CD14-positive monocyte (primary cell): ENCODE measurements at regions not wholly inside any gene's neighbourhood (a gene's known extent, or its start where the extent isn't known, plus 50 kb on each side); places are given as distances from the start of the nearest gene placed in this dataset.

Experiments
- DNase-seq, 3 donors: peaks; one replicate each; pipeline ENCODE4 v3.0.0-alpha.2; 2011 to 2022
- H2AFZ ChIP-seq: 2 replicates; pipeline ENCODE4 v1.6.0; 2012; ENCODE audit warnings: mild to moderate bottlenecking, low read depth, low read length, inconsistent platforms; ENCODE audit not compliant: insufficient read depth, poor library complexity, severe bottlenecking
- H3K27ac ChIP-seq, 2 donors: 1 replicate in 1 of 2; 2 replicates in 1 of 2; pipeline ENCODE4 v1.5.1; 2012 to 2013; ENCODE audit warnings: low read length in 2 of 2, control low read depth in 1 of 2, inconsistent platforms in 1 of 2, low read depth in 1 of 2, mild to moderate bottlenecking in 1 of 2
- H3K27me3 ChIP-seq, 2 donors: one replicate each; pipeline versions ENCODE4 v1.6.0 to v1.6.1; 2011 to 2013; ENCODE audit warnings: low read length in 2 of 2; ENCODE audit not compliant: control insufficient read depth in 2 of 2, insufficient read depth in 2 of 2
- H3K36me3 ChIP-seq, 2 donors: replicated peaks in 1 of 2; 1 replicate in 1 of 2; 2 replicates in 1 of 2; pipeline versions ENCODE4 v1.5.1 to v1.6.1; 2012 to 2013; ENCODE audit warnings: low read length in 2 of 2, control low read depth in 1 of 2, inconsistent platforms in 1 of 2, mild to moderate bottlenecking in 1 of 2; ENCODE audit not compliant: insufficient read depth in 2 of 2, control insufficient read depth in 1 of 2
- H3K4me1 ChIP-seq, 2 donors: 1 replicate in 1 of 2; 2 replicates in 1 of 2; pipeline versions ENCODE4 v1.5.1 to v1.6.1; 2012 to 2013; ENCODE audit warnings: low read length in 2 of 2, control low read depth in 1 of 2, inconsistent platforms in 1 of 2, mild to moderate bottlenecking in 1 of 2, moderate library complexity in 1 of 2; ENCODE audit not compliant: insufficient read depth in 2 of 2, control insufficient read depth in 1 of 2
- H3K4me2 ChIP-seq: replicated peaks from 2 replicates; pipeline ENCODE3; 2012; ENCODE audit warnings: low read length, moderate library complexity, mild to moderate bottlenecking; ENCODE audit not compliant: poor library complexity, severe bottlenecking; ENCODE audit errors: extremely low read depth
- H3K4me3 ChIP-seq, 3 experiments: fragments of 200-600 bp in 1 of 3; sonication (generic) in 1 of 3; replicated peaks in 1 of 3; 1 replicate in 2 of 3; 2 replicates in 1 of 3; pipeline ENCODE4 v1.5.1; 2011 to 2013; ENCODE audit warnings: low read length in 3 of 3, mild to moderate bottlenecking in 3 of 3, control low read depth in 2 of 3, low read depth in 2 of 3, inconsistent platforms in 1 of 3, moderate library complexity in 1 of 3
- H3K79me2 ChIP-seq: 2 replicates; pipeline ENCODE4 v1.6.0; 2012; ENCODE audit warnings: mild to moderate bottlenecking, control low read depth, inconsistent platforms, low read length, moderate library complexity; ENCODE audit not compliant: insufficient read depth
- H3K9ac ChIP-seq: 2 replicates; pipeline ENCODE4 v1.6.0; 2017; ENCODE audit warnings: low read length, mild to moderate bottlenecking; ENCODE audit not compliant: insufficient read depth, poor library complexity, severe bottlenecking
- H3K9me3 ChIP-seq, 2 donors: replicated peaks in 1 of 2; 1 replicate in 1 of 2; 2 replicates in 1 of 2; pipeline versions ENCODE4 v1.5.1 to v1.6.1; 2012 to 2013; ENCODE audit warnings: low read length in 2 of 2, control low read depth in 1 of 2; ENCODE audit not compliant: control insufficient read depth in 1 of 2, insufficient read depth in 1 of 2
- H4K20me1 ChIP-seq: 2 replicates; pipeline ENCODE4 v1.6.0; 2012; ENCODE audit warnings: mild to moderate bottlenecking, low read length, control low read depth, moderate library complexity; ENCODE audit not compliant: insufficient read depth
- H3K27ac Mint-ChIP-seq, 7 donors: one replicate each; pipeline ENCODE4 v1.8.0; 2020; ENCODE audit warnings: mild to moderate bottlenecking in 7 of 7, mixed read lengths in 7 of 7, moderate library complexity in 6 of 7, inconsistent platforms in 2 of 7
- H3K27me3 Mint-ChIP-seq, 3 donors: one replicate each; pipeline ENCODE4 v1.8.0; 2021 to 2022; ENCODE audit warnings: low read depth in 3 of 3, mild to moderate bottlenecking in 3 of 3, mixed read lengths in 3 of 3, moderate library complexity in 3 of 3, inconsistent platforms in 1 of 3
- H3K36me3 Mint-ChIP-seq, 2 donors: one replicate each; pipeline ENCODE4 v1.8.0; 2020; ENCODE audit warnings: mixed read lengths in 2 of 2, inconsistent platforms in 1 of 2, mild to moderate bottlenecking in 1 of 2
- H3K4me1 Mint-ChIP-seq: one replicate; pipeline ENCODE4 v1.8.0; 2020; ENCODE audit warnings: mild to moderate bottlenecking, mixed read lengths
- H3K4me3 Mint-ChIP-seq, 2 donors: one replicate each; pipeline ENCODE4 v1.8.0; 2020; ENCODE audit warnings: mild to moderate bottlenecking in 2 of 2, mixed read lengths in 2 of 2, moderate library complexity in 1 of 2
- H3K9me3 Mint-ChIP-seq, 7 donors: one replicate each; pipeline ENCODE4 v1.8.0; 2020 to 2022; ENCODE audit warnings: mixed read lengths in 7 of 7, mild to moderate bottlenecking in 6 of 7, moderate library complexity in 6 of 7, inconsistent platforms in 2 of 7
- CTCF ChIP-seq: fragments of 200-600 bp; IDR thresholded peaks from one replicate; pipeline ENCODE4 v1.8.0; 2022; ENCODE audit warnings: antibody characterized with exemption, mild to moderate bottlenecking
- WGBS: methylation state at CpG from one replicate; pipeline ENCODE4 v1.1.5; 2013; ENCODE audit warnings: missing lambda C conversion rate; ENCODE audit not compliant: insufficient coverage; 5-methylcytosine and 5-hydroxymethylcytosine counted together
- intact Hi-C, 2 donors: fragments of 100-400 bp; cut with micrococcal nuclease; formaldehyde crosslinking; loops; one replicate each; pipeline versions ENCODE4 v1.15.0 to v1.15.1; 2023

GRCh38 chr2:176683618-176684111 lies 414.4 kb downstream of the MTX2 start:
- DNase-seq, result no peak
- TF ChIP-seq CTCF, result no peak
- Histone ChIP-seq H3K9ac (no peak overlapping the region), H3K4me1 (no peaks in the 10 kb centered on the region), H2AFZ (no peak overlapping the region), H3K36me3 (no peaks in the 10 kb centered on the region), H3K9me3 (no peaks in the 10 kb centered on the region), H3K27me3 (peaks cover 2 to 5% of the 10 kb centered on the region in 2 donors), H3K4me3 (no peak overlapping the region), H4K20me1 (no peaks in the 10 kb centered on the region), H3K4me2 (no peak overlapping the region), H3K27ac (no peak overlapping the region), H3K79me2 (no peaks in the 10 kb centered on the region)
- H3K27me3 Mint-ChIP-seq, result peaks cover 5 to 18% (median 9%) of the 10 kb centered on the region in 3 donors
- H3K36me3 Mint-ChIP-seq, result no peaks in the 10 kb centered on the region
- no CpG with 5 or more reads among the region's 1 CpG for WGBS
- no peak overlapping the region for H3K4me3 Mint-ChIP-seq
- H3K27ac Mint-ChIP-seq, result no peak overlapping the region
- peaks cover 0 to 2% (median 0%) of the 10 kb centered on the region in 7 donors for H3K9me3 Mint-ChIP-seq
- intact Hi-C loops, result no loop called here
- no peaks in the 10 kb centered on the region for H3K4me1 Mint-ChIP-seq

GRCh38 chr2:176685908-176686307 lies 416.7 kb downstream of the MTX2 start:
- H3K79me2 ChIP-seq, result no peaks in the 10 kb centered on the region
- no peak overlapping the region for H3K4me3 Mint-ChIP-seq
- intact Hi-C loops, result no loop called here
- no peak overlapping the region for H3K4me3 ChIP-seq
- no peaks in the 10 kb centered on the region for H3K4me1 ChIP-seq
- H3K27ac ChIP-seq, result no peak overlapping the region
- peaks cover 5 to 18% (median 6%) of the 10 kb centered on the region in 3 donors for H3K27me3 Mint-ChIP-seq
- peaks cover 2 to 7% of the 10 kb centered on the region in 2 donors for H3K27me3 ChIP-seq
- H3K36me3 ChIP-seq, result no peaks in the 10 kb centered on the region
- WGBS, result 62% methylated on average over 3 of the region's 3 CpGs
- no peaks in the 10 kb centered on the region for H3K4me1 Mint-ChIP-seq
- no peak for DNase-seq
- no peaks in the 10 kb centered on the region for H3K9me3 ChIP-seq
- no peaks in the 10 kb centered on the region for H3K36me3 Mint-ChIP-seq
- TF ChIP-seq CTCF, result no peak
- no peak overlapping the region for H2AFZ ChIP-seq
- H4K20me1 ChIP-seq, result no peaks in the 10 kb centered on the region
- H3K4me2 ChIP-seq, result no peak overlapping the region
- no peak overlapping the region for H3K9ac ChIP-seq
- peaks cover 0 to 2% (median 0%) of the 10 kb centered on the region in 7 donors for H3K9me3 Mint-ChIP-seq
- no peak overlapping the region for H3K27ac Mint-ChIP-seq
